ENCODE measurements at regions not wholly inside any gene's neighbourhood (a gene's known extent, or its start where the extent isn't known, plus 50 kb on each side); places are given as distances from the start of the nearest gene placed in this dataset.

- ChIA-PET POLR2A (no interaction called here), CTCF (no interaction called here)
- no peaks in the 10 kb centered on the region for H3K36me3 ChIP-seq (ENCODE audit: control insufficient read depth, insufficient read depth, low read length)
- DNase-seq (ENCODE audit: low read depth), result no peak
- H3K27me3 ChIP-seq (ENCODE audit: control insufficient read depth, insufficient read depth, low read length), result no peaks in the 10 kb centered on the region
- H3K4me3 ChIP-seq (ENCODE audit: low read depth, low read length), result no peak overlapping the region
- TF ChIP-seq CTCF (IDR thresholded peaks at IDR 0.05; ENCODE audit: insufficient read depth, low read depth, low read length), result no peak
Observed at GRCh38 chr2:3125001-3125760, 252.4 kb downstream of the EIPR1 start.

GRCh38 chr2:3122525-3122924 lies 255.1 kb downstream of the EIPR1 start:
- DNase-seq (ENCODE audit: low read depth), result no peak
- H3K4me3 ChIP-seq (ENCODE audit: low read depth, low read length), result no peak overlapping the region
- no peaks in the 10 kb centered on the region for H3K27me3 ChIP-seq (ENCODE audit: control insufficient read depth, insufficient read depth, low read length)
- H3K36me3 ChIP-seq (ENCODE audit: control insufficient read depth, insufficient read depth, low read length), result no peaks in the 10 kb centered on the region
- TF ChIP-seq CTCF (IDR thresholded peaks at IDR 0.05; ENCODE audit: insufficient read depth, low read depth, low read length), result no peak
- ChIA-PET POLR2A (no interaction called here), CTCF (no interaction called here)

GRCh38 chr2:3121601-3122000 lies 256.0 kb downstream of the EIPR1 start:
- ChIA-PET CTCF (no interaction called here), POLR2A (no interaction called here)
- Histone ChIP-seq H3K27me3 (ENCODE audit: control insufficient read depth, insufficient read depth, low read length) (no peaks in the 10 kb centered on the region), H3K4me3 (ENCODE audit: low read depth, low read length) (no peak overlapping the region), H3K36me3 (ENCODE audit: control insufficient read depth, insufficient read depth, low read length) (no peaks in the 10 kb centered on the region)
- DNase-seq (ENCODE audit: low read depth), result no peak
- TF ChIP-seq CTCF (IDR thresholded peaks at IDR 0.05; ENCODE audit: insufficient read depth, low read depth, low read length), result no peak

- CTCF ChIA-PET, result no interaction called here
- no peaks in the 10 kb centered on the region for H3K27me3 ChIP-seq (ENCODE audit: control insufficient read depth, insufficient read depth, low read length)
- DNase-seq (ENCODE audit: low read depth), result no peak
- H3K4me3 ChIP-seq (ENCODE audit: low read depth, low read length), result no peak overlapping the region
- POLR2A ChIA-PET, result no interaction called here
- no peaks in the 10 kb centered on the region for H3K36me3 ChIP-seq (ENCODE audit: control insufficient read depth, insufficient read depth, low read length)
- TF ChIP-seq CTCF (IDR thresholded peaks at IDR 0.05; ENCODE audit: insufficient read depth, low read depth, low read length), result no peak
Observed at GRCh38 chr2:3117650-3118216, 259.9 kb downstream of the EIPR1 start.

- Histone ChIP-seq H3K4me3 (ENCODE audit: low read depth, low read length) (no peak overlapping the region), H3K27me3 (ENCODE audit: control insufficient read depth, insufficient read depth, low read length) (no peaks in the 10 kb centered on the region), H3K36me3 (ENCODE audit: control insufficient read depth, insufficient read depth, low read length) (no peaks in the 10 kb centered on the region)
- no peak for TF ChIP-seq CTCF (IDR thresholded peaks at IDR 0.05; ENCODE audit: insufficient read depth, low read depth, low read length)
- POLR2A ChIA-PET, result no interaction called here
- no peak for DNase-seq (ENCODE audit: low read depth)
- CTCF ChIA-PET, result interaction anchor here (0.6 kb wide), 1 partner anchor 534 kb away, joined by 3 read pairs; no protein-coding TSS in a partner anchor
Observed at GRCh38 chr2:3116371-3116770, 261.2 kb downstream of the EIPR1 start.
